ENCODE measurements at regions not wholly inside any gene's neighbourhood (a gene's known extent, or its start where the extent isn't known, plus 50 kb on each side); places are given as distances from the start of the nearest gene placed in this dataset.
A peak's percentile ranks its signal among the peaks of the same experiment; 100 is the strongest.

GRCh38 chr20:34163307-34163706 is 51.3 kb upstream of the EIF2S2 start:
- H3K4me1 ChIP-seq (replicated peaks in 1 of 2) = no peaks in the 10 kb centered on the region
- peak in 1 of 8 experiments; percentile 54 for ATAC-seq (replicated peaks in 6 of 8)
- H3K27ac ChIP-seq = no peak overlapping the region
- H3K4me3 ChIP-seq = no peak overlapping the region
- in situ Hi-C loops (cut with MboI; ENCODE audit: low pct_unique_long_range_greater_than_20kb in 2 of 9, low sequenced_read_pairs in 9 of 9, unreplicated experiment in 9 of 9) = no loop called here
- 0 to 100% (median 71%) methylated on average over 1 to 3 of the region's 3 CpGs; no CpG with 5 or more reads in 1 of the 10 experiments for WGBS, 10 experiments

- in situ Hi-C loops (cut with MboI; ENCODE audit: low pct_unique_long_range_greater_than_20kb in 2 of 9, low sequenced_read_pairs in 9 of 9, unreplicated experiment in 9 of 9) = no loop called here
- 0 to 100% (median 95%) methylated on average over 1 to 5 of the region's 5 CpGs; no CpG with 5 or more reads in 3 of the 10 experiments for WGBS, 10 experiments
- Histone ChIP-seq H3K4me3 (no peak overlapping the region), H3K4me1 (replicated peaks in 1 of 2) (no peaks in the 10 kb centered on the region), H3K27ac (no peak overlapping the region)
- ATAC-seq (replicated peaks in 6 of 8) = peak in 3 of 8 experiments; percentile 56 to 67 (median 60)
Measured at GRCh38 chr20:34164381-34164984, 52.4 kb upstream of the EIF2S2 start.

GRCh38 chr20:34165018-34165619 is 53.1 kb upstream of the EIF2S2 start:
- Histone ChIP-seq H3K4me3 (no peak overlapping the region), H3K27ac (no peak overlapping the region), H3K4me1 (replicated peaks in 1 of 2) (no peaks in the 10 kb centered on the region)
- 15 to 61% (median 41%) methylated on average over 2 of the region's 2 CpGs; no CpG with 5 or more reads in 2 of the 10 experiments for WGBS, 10 experiments
- ATAC-seq (replicated peaks in 6 of 8) = peak in 3 of 8 experiments; percentile 68 to 78 (median 70)
- in situ Hi-C loops (cut with MboI; ENCODE audit: low pct_unique_long_range_greater_than_20kb in 2 of 9, low sequenced_read_pairs in 9 of 9, unreplicated experiment in 9 of 9) = no loop called here

- WGBS, 10 experiments = 20 to 100% (median 80%) methylated on average over 1 to 2 of the region's 4 CpGs; no CpG with 5 or more reads in 7 of the 10 experiments
- Histone ChIP-seq H3K27ac (no peak overlapping the region), H3K4me1 (replicated peaks in 1 of 2) (no peaks in the 10 kb centered on the region), H3K4me3 (no peak overlapping the region)
- ATAC-seq (replicated peaks in 6 of 8) = no peak
- in situ Hi-C loops (cut with MboI; ENCODE audit: low pct_unique_long_range_greater_than_20kb in 2 of 9, low sequenced_read_pairs in 9 of 9, unreplicated experiment in 9 of 9) = no loop called here
Measured at GRCh38 chr20:34171640-34172039, 59.6 kb upstream of the EIF2S2 start.

GRCh38 chr20:34172926-34173325 is 60.9 kb upstream of the EIF2S2 start:
- no peaks in the 10 kb centered on the region for H3K4me1 ChIP-seq (replicated peaks in 1 of 2)
- no peak for ATAC-seq (replicated peaks in 6 of 8)
- H3K27ac ChIP-seq = no peak overlapping the region
- H3K4me3 ChIP-seq = no peak overlapping the region
- 43 to 91% (median 78%) methylated on average over 1 to 2 of the region's 2 CpGs for WGBS, 10 experiments
- in situ Hi-C loops (cut with MboI; ENCODE audit: low pct_unique_long_range_greater_than_20kb in 2 of 9, low sequenced_read_pairs in 9 of 9, unreplicated experiment in 9 of 9) = no loop called here

GRCh38 chr20:34175079-34175478 is 63.0 kb upstream of the EIF2S2 start:
- 31 to 80% (median 62%) methylated on average over 2 to 3 of the region's 3 CpGs; no CpG with 5 or more reads in 2 of the 10 experiments for WGBS, 10 experiments

GRCh38 chr20:34175879-34176278 is 63.8 kb upstream of the EIF2S2 start:
- in situ Hi-C loops (cut with MboI; ENCODE audit: low pct_unique_long_range_greater_than_20kb in 2 of 9, low sequenced_read_pairs in 9 of 9, unreplicated experiment in 9 of 9) = loop anchor here in 1 of 9 experiments (25.0 kb wide), 1 partner anchor 111 kb away; no protein-coding TSS in a partner anchor
- Histone ChIP-seq H3K4me1 (replicated peaks in 1 of 2) (no peaks in the 10 kb centered on the region), H3K4me3 (no peak overlapping the region), H3K27ac (no peak overlapping the region)
- peak in 1 of 8 experiments; percentile 19 for ATAC-seq (replicated peaks in 6 of 8)
- 64 to 96% (median 86%) methylated on average over 2 to 6 of the region's 6 CpGs; no CpG with 5 or more reads in 1 of the 10 experiments for WGBS, 10 experiments

More at GRCh38 chr20:34175079-34175478, 63.0 kb upstream of the EIF2S2 start:
- Histone ChIP-seq H3K27ac (no peak overlapping the region), H3K4me1 (replicated peaks in 1 of 2) (no peaks in the 10 kb centered on the region), H3K4me3 (no peak overlapping the region)
- peak in 2 of 8 experiments; percentile 36 to 53 for ATAC-seq (replicated peaks in 6 of 8)
- in situ Hi-C loops (cut with MboI; ENCODE audit: low pct_unique_long_range_greater_than_20kb in 2 of 9, low sequenced_read_pairs in 9 of 9, unreplicated experiment in 9 of 9) = loop anchor here in 1 of 9 experiments (25.0 kb wide), 1 partner anchor 112 kb away; no protein-coding TSS in a partner anchor

- no peaks in the 10 kb centered on the region for H3K4me1 ChIP-seq (replicated peaks in 1 of 2)
- no peak overlapping the region for H3K4me3 ChIP-seq
- in situ Hi-C loops (cut with MboI; ENCODE audit: low pct_unique_long_range_greater_than_20kb in 2 of 9, low sequenced_read_pairs in 9 of 9, unreplicated experiment in 9 of 9) = loop anchor here in 1 of 9 experiments (25.0 kb wide), 1 partner anchor 110 kb away; no protein-coding TSS in a partner anchor
- H3K27ac ChIP-seq = no peak overlapping the region
- no peak for ATAC-seq (replicated peaks in 6 of 8)
- WGBS, 10 experiments = 67 to 100% (median 94%) methylated on average over 1 to 3 of the region's 3 CpGs
Measured at GRCh38 chr20:34177052-34177451, 64.2 kb upstream of the ASIP start.

- WGBS, 10 experiments = 56 to 100% (median 83%) methylated on average over 2 to 8 of the region's 8 CpGs; no CpG with 5 or more reads in 1 of the 10 experiments
- peak in 1 of 8 experiments; percentile 42 for ATAC-seq (replicated peaks in 6 of 8)
- in situ Hi-C loops (cut with MboI; ENCODE audit: low pct_unique_long_range_greater_than_20kb in 2 of 9, low sequenced_read_pairs in 9 of 9, unreplicated experiment in 9 of 9) = loop anchor here in 1 of 9 experiments (25.0 kb wide), 1 partner anchor 108 kb away; no protein-coding TSS in a partner anchor
- H3K4me1 ChIP-seq (replicated peaks in 1 of 2) = no peaks in the 10 kb centered on the region
- no peak overlapping the region for H3K27ac ChIP-seq
- H3K4me3 ChIP-seq = no peak overlapping the region
Measured at GRCh38 chr20:34179637-34180360, 61.4 kb upstream of the ASIP start.

- 53 to 100% (median 92%) methylated on average over 1 to 14 of the region's 14 CpGs for WGBS, 10 experiments
Measured at GRCh38 chr20:34180460-34181120, 60.6 kb upstream of the ASIP start.

GRCh38 chr20:34181484-34181883 is 59.7 kb upstream of the ASIP start:
- in situ Hi-C loops (cut with MboI; ENCODE audit: low pct_unique_long_range_greater_than_20kb in 2 of 9, low sequenced_read_pairs in 9 of 9, unreplicated experiment in 9 of 9) = loop anchor here in 1 of 9 experiments (25.0 kb wide), 1 partner anchor 106 kb away; no protein-coding TSS in a partner anchor
- Histone ChIP-seq H3K4me3 (no peak overlapping the region), H3K4me1 (replicated peaks in 1 of 2) (no peaks in the 10 kb centered on the region), H3K27ac (no peak overlapping the region)
- WGBS, 10 experiments = 80 to 100% (median 92%) methylated on average over 2 of the region's 2 CpGs; no CpG with 5 or more reads in 5 of the 10 experiments
- ATAC-seq (replicated peaks in 6 of 8) = no peak

More at GRCh38 chr20:34180460-34181120, 60.6 kb upstream of the ASIP start:
- H3K4me3 ChIP-seq = no peak overlapping the region
- no peaks in the 10 kb centered on the region for H3K4me1 ChIP-seq (replicated peaks in 1 of 2)
- no peak overlapping the region for H3K27ac ChIP-seq
- no peak for ATAC-seq (replicated peaks in 6 of 8)
- in situ Hi-C loops (cut with MboI; ENCODE audit: low pct_unique_long_range_greater_than_20kb in 2 of 9, low sequenced_read_pairs in 9 of 9, unreplicated experiment in 9 of 9) = loop anchor here in 1 of 9 experiments (25.0 kb wide), 1 partner anchor 107 kb away; no protein-coding TSS in a partner anchor

Measured in motor neuron (in vitro differentiated cells).